GM23338 (cell line): ENCODE measurements at regions not wholly inside any gene's neighbourhood (a gene's known extent, or its start where the extent isn't known, plus 50 kb on each side); places are given as distances from the start of the nearest gene placed in this dataset.

Experiments used
- CREB1 ChIP-seq: fragments of 250-450 bp; sonication (Bioruptor Pico); IDR thresholded peaks from 2 replicates; pipeline ENCODE4 v1.5.0; 2020; ENCODE audit warnings: low read depth, mild to moderate bottlenecking, moderate library complexity
- EZH2 ChIP-seq: fragments of 200-600 bp; sonication (generic); IDR thresholded peaks from one replicate; pipeline ENCODE4 v1.8.0; 2017; ENCODE audit warnings: antibody characterized with exemption, mild to moderate bottlenecking, low read depth; ENCODE audit not compliant: unreplicated experiment
- EZH2phosphoT487 ChIP-seq: fragments of 200-600 bp; sonication (generic); IDR thresholded peaks from one replicate; pipeline ENCODE4 v1.8.1; 2018; ENCODE audit warnings: antibody characterized with exemption; ENCODE audit not compliant: unreplicated experiment
- JUNB ChIP-seq: IDR thresholded peaks from one replicate; pipeline ENCODE4 v1.6.1; 2016; ENCODE audit warnings: antibody characterized with exemption; ENCODE audit not compliant: unreplicated experiment
- NANOG ChIP-seq: IDR thresholded peaks from 2 replicates; pipeline ENCODE4 v1.6.1; 2016; ENCODE audit warnings: antibody characterized with exemption, borderline replicate concordance
- POLR2AphosphoS5 ChIP-seq: IDR thresholded peaks from 2 replicates; pipeline ENCODE4 v1.6.1; 2016; ENCODE audit warnings: antibody characterized with exemption, low read depth
- STAT1 ChIP-seq: IDR thresholded peaks from one replicate; pipeline ENCODE4 v1.6.1; 2016; ENCODE audit warnings: antibody characterized with exemption; ENCODE audit not compliant: unreplicated experiment
- ZNF114 ChIP-seq: fragments of 250-450 bp; sonication (Bioruptor Pico); IDR thresholded peaks from 2 replicates; pipeline ENCODE4 v1.5.0; 2020; ENCODE audit warnings: mild to moderate bottlenecking, moderate library complexity
- ZNF331 ChIP-seq: fragments of 250-450 bp; sonication (Bioruptor Pico); IDR thresholded peaks from 2 replicates; pipeline ENCODE4 v1.5.0; 2020; ENCODE audit warnings: low read depth, mild to moderate bottlenecking, moderate library complexity
- TF ChIP-seq, protein P1 (sequence below), 2 experiments: fragments of 200-600 bp in 1 of 2; sonication (generic) in 1 of 2; conservative IDR thresholded peaks; 2 replicates each; pipeline versions ENCODE4 v1.5.1 to v1.6.1; 2016 to 2017; ENCODE audit warnings: antibody characterized with exemption in 2 of 2, low read depth in 2 of 2, mild to moderate bottlenecking in 2 of 2, moderate library complexity in 1 of 2
- TF ChIP-seq, protein P2 (sequence below): IDR thresholded peaks from one replicate; pipeline ENCODE4 v1.6.1; 2018; ENCODE audit warnings: antibody characterized with exemption; ENCODE audit not compliant: unreplicated experiment
- TF ChIP-seq, protein P3 (sequence below): fragments of 250-450 bp; sonication (Bioruptor Pico); IDR thresholded peaks from 2 replicates; pipeline ENCODE4 v1.5.0; 2020; ENCODE audit warnings: mild to moderate bottlenecking, moderate library complexity

DNA sequence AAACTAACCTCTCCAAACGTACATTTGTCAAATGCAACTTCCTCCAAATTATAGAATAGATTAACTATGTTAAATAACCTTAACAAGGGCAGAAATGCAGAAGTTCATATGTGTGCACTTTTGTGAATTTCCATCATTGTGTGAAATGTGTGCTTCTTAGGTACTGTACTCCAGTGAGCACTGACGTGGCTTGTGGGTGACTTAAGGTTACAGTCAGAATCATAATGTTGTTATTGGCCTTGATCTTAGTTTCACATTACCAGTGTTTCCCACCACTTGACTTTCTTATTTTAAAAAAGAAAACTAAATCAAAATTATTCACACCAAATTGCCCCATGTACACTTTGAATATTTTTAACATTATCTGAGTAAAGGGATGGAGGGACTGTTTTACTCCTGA lies 155.1 kb upstream of the FZD8 start:
- TF ChIP-seq, protein P1, sequence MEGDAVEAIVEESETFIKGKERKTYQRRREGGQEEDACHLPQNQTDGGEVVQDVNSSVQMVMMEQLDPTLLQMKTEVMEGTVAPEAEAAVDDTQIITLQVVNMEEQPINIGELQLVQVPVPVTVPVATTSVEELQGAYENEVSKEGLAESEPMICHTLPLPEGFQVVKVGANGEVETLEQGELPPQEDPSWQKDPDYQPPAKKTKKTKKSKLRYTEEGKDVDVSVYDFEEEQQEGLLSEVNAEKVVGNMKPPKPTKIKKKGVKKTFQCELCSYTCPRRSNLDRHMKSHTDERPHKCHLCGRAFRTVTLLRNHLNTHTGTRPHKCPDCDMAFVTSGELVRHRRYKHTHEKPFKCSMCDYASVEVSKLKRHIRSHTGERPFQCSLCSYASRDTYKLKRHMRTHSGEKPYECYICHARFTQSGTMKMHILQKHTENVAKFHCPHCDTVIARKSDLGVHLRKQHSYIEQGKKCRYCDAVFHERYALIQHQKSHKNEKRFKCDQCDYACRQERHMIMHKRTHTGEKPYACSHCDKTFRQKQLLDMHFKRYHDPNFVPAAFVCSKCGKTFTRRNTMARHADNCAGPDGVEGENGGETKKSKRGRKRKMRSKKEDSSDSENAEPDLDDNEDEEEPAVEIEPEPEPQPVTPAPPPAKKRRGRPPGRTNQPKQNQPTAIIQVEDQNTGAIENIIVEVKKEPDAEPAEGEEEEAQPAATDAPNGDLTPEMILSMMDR (conservative IDR thresholded peaks at IDR 0.05; ENCODE audit: low read depth in 2 of 2), result no peak
- TF ChIP-seq, protein P2, sequence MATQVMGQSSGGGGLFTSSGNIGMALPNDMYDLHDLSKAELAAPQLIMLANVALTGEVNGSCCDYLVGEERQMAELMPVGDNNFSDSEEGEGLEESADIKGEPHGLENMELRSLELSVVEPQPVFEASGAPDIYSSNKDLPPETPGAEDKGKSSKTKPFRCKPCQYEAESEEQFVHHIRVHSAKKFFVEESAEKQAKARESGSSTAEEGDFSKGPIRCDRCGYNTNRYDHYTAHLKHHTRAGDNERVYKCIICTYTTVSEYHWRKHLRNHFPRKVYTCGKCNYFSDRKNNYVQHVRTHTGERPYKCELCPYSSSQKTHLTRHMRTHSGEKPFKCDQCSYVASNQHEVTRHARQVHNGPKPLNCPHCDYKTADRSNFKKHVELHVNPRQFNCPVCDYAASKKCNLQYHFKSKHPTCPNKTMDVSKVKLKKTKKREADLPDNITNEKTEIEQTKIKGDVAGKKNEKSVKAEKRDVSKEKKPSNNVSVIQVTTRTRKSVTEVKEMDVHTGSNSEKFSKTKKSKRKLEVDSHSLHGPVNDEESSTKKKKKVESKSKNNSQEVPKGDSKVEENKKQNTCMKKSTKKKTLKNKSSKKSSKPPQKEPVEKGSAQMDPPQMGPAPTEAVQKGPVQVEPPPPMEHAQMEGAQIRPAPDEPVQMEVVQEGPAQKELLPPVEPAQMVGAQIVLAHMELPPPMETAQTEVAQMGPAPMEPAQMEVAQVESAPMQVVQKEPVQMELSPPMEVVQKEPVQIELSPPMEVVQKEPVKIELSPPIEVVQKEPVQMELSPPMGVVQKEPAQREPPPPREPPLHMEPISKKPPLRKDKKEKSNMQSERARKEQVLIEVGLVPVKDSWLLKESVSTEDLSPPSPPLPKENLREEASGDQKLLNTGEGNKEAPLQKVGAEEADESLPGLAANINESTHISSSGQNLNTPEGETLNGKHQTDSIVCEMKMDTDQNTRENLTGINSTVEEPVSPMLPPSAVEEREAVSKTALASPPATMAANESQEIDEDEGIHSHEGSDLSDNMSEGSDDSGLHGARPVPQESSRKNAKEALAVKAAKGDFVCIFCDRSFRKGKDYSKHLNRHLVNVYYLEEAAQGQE, result no peak
- TF ChIP-seq POLR2AphosphoS5, result no peak
- TF ChIP-seq CREB1 (CRISPR knock-in tag), result no peak
- no peak for TF ChIP-seq EZH2phosphoT487
- no peak for TF ChIP-seq EZH2
- TF ChIP-seq STAT1, result no peak
- no peak for TF ChIP-seq ZNF114
- no peak for TF ChIP-seq JUNB
- no peak for TF ChIP-seq ZNF331 (CRISPR knock-in tag)
- TF ChIP-seq NANOG, result no peak
- TF ChIP-seq, protein P3, sequence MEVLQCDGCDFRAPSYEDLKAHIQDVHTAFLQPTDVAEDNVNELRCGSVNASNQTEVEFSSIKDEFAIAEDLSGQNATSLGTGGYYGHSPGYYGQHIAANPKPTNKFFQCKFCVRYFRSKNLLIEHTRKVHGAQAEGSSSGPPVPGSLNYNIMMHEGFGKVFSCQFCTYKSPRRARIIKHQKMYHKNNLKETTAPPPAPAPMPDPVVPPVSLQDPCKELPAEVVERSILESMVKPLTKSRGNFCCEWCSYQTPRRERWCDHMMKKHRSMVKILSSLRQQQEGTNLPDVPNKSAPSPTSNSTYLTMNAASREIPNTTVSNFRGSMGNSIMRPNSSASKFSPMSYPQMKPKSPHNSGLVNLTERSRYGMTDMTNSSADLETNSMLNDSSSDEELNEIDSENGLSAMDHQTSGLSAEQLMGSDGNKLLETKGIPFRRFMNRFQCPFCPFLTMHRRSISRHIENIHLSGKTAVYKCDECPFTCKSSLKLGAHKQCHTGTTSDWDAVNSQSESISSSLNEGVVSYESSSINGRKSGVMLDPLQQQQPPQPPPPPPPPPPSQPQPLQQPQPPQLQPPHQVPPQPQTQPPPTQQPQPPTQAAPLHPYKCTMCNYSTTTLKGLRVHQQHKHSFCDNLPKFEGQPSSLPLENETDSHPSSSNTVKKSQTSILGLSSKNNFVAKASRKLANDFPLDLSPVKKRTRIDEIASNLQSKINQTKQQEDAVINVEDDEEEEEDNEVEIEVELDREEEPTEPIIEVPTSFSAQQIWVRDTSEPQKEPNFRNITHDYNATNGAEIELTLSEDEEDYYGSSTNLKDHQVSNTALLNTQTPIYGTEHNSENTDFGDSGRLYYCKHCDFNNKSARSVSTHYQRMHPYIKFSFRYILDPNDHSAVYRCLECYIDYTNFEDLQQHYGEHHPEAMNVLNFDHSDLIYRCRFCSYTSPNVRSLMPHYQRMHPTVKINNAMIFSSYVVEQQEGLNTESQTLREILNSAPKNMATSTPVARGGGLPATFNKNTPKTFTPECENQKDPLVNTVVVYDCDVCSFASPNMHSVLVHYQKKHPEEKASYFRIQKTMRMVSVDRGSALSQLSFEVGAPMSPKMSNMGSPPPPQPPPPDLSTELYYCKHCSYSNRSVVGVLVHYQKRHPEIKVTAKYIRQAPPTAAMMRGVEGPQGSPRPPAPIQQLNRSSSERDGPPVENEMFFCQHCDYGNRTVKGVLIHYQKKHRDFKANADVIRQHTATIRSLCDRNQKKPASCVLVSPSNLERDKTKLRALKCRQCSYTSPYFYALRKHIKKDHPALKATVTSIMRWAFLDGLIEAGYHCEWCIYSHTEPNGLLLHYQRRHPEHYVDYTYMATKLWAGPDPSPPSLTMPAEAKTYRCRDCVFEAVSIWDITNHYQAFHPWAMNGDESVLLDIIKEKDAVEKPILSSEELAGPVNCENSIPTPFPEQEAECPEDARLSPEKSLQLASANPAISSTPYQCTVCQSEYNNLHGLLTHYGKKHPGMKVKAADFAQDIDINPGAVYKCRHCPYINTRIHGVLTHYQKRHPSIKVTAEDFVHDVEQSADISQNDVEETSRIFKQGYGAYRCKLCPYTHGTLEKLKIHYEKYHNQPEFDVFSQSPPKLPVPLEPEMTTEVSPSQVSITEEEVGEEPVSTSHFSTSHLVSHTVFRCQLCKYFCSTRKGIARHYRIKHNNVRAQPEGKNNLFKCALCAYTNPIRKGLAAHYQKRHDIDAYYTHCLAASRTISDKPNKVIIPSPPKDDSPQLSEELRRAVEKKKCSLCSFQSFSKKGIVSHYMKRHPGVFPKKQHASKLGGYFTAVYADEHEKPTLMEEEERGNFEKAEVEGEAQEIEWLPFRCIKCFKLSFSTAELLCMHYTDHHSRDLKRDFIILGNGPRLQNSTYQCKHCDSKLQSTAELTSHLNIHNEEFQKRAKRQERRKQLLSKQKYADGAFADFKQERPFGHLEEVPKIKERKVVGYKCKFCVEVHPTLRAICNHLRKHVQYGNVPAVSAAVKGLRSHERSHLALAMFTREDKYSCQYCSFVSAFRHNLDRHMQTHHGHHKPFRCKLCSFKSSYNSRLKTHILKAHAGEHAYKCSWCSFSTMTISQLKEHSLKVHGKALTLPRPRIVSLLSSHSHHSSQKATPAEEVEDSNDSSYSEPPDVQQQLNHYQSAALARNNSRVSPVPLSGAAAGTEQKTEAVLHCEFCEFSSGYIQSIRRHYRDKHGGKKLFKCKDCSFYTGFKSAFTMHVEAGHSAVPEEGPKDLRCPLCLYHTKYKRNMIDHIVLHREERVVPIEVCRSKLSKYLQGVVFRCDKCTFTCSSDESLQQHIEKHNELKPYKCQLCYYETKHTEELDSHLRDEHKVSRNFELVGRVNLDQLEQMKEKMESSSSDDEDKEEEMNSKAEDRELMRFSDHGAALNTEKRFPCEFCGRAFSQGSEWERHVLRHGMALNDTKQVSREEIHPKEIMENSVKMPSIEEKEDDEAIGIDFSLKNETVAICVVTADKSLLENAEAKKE (CRISPR knock-in tag), result no peak
